IPS DF 4.7 (cell line): ENCODE measurements at regions not wholly inside any gene's neighbourhood (a gene's known extent, or its start where the extent isn't known, plus 50 kb on each side); places are given as distances from the start of the nearest gene placed in this dataset.
"Not testable (repeated sequence)": the region's sequence is repeated elsewhere in the genome, so short reads cannot be mapped to it uniquely, and the experiment has no call there.

Experiments
- DNase-seq: peaks from one replicate; pipeline ENCODE4 v3.0.0-alpha.2; 2013; ENCODE audit warnings: low spot score; ENCODE audit errors: extremely low read depth

DNA sequence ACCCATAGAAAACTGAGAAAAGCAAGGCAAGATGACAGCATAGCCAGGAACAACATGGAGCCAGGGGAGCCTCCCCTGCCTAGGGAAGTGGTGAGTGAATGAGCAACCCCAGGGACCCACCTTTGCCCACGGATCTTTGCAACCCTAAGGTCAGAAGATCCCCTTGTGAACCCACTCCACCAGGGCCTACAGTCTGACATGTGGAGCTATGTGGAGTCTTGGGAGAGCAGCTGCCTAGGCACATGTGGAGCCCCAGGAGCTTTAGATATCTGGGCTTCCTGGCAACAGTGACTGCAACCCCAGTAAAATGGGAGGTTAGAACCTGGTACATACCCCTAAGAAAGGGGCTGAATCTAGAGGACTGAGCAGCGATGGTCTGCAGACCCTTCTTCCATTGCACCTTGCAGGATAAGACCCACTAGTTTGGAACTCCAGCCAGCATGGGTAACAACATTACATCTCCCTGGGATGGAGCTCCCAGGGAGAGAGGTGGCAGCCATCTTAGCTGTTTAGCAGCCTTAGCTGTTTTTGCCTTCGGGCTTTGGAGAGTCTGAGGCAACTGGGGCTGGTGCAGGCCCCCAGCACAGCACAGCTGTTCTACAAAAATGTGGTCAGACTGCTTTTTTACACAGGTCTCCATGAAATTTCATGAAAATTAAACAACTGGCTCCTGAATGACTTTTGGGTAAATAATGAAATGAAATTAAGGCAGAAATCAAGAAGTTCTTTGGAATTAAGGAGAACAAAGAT, 104.7 kb upstream of the TRIM2 start:
- no peak for DNase-seq

DNA sequence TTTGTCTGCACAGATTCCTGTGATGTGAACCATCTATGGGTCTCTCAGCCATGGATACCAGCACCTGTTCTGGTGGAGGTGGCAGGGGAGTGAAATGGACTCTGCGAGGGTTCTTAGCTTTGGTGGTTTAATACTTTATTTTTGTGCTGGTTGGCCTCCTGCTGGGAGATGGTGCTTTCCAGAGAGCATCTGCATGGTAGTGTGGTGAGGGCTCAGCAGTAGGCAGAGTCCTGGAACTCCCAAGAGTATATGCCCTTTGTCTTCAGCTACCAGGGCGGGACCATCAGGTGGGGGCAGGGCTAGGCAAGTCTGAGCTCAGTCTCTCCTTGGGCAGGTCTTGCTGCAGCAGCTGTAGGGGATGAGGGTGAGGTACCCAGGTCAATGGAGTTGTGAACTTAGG, 97.5 kb upstream of the TRIM2 start:
- not testable (repeated sequence) for DNase-seq

DNA sequence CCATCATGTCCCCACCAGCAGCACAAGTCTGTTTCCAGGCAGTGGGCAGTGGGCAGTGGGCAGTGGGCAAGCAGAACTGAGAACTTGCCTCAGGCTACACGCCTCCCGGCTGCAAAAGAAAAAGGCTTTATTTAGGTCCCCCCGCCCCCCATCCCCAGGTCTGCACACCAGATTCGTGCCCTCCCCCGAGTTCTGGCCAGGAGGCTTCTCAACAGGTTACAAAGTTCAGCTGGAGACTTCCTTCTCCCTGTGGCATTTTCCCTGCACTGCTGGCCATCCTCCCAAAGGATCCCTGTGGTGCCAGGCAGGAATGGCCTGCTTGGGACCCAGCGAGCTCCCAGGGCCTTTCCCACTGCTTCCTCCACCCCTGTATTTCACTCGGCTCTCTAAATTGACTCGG, 97.0 kb upstream of the TRIM2 start:
- DNase-seq, result no peak

DNA sequence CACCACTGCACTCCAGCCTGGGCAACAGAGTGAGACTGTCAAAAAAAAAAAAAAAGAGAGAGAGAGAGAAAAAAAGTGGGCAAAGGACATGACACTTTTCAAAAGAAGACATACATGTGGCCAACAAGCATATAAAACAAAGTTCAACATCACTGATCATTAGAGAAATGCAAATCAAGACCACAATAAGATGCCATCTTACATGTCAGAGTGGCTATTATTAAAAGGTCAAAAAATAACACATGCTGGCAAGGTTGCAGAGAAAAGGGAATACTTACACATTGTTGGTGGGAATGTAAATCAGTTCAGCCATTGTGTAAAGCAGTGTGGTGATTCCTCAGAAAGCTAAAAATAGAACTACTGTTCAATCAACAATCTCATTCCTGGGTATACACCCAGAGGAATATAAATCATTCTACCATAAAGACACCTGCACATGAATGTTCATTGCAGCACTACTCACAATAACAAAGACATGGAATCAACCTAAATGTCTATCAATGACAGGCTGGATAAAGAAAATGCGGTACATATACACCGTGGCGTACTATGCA, 94.9 kb upstream of the TRIM2 start:
- no peak for DNase-seq

DNA sequence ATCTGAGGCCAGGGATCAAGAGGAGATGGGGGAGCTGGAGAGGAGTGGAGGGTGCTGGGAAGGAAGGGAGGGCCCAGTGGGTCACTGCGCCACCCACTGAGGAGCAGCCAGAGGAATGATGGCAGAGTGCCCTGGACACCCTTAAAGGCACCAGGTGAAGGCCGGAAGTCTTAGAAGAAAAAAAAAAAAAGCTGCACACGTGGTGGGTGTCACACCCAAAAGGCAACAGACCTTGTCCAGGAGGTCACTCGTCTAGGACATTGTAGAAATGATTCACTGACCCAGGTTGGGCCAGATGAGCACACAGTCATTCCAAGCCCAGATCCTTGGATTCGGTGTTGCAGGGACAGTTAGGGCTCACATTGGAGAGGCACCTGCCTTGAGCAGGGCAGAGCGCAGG, 93.5 kb upstream of the TRIM2 start:
- no peak for DNase-seq

DNA sequence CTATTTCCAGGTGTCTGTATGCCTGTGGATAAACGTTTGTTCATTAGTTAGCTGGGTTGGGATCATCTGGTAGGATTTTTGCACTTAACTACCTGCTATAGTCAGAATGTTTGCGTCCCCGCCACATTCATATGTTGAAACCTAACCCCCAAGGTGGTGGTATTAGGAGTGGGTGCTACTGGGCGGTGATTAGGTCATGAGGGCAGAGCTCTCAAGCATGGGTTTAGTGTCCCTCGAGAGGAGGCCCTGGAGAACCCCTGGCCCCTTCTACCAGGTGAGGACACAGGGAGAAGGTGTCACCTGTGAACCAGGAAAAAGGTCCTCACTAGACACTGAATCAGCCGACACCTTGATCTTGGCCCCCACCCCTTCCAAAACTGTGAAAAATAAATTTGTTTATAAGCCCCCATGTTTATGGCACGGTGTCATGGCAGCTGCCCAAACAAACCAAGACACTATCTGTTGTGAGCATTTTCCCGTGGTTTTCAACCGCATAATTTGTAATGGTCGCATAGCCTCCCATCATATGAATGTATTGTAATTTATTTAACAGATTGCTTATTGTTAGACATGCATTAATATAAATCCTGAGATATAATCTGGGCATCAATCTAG, 92.7 kb upstream of the TRIM2 start:
- no peak for DNase-seq

DNA sequence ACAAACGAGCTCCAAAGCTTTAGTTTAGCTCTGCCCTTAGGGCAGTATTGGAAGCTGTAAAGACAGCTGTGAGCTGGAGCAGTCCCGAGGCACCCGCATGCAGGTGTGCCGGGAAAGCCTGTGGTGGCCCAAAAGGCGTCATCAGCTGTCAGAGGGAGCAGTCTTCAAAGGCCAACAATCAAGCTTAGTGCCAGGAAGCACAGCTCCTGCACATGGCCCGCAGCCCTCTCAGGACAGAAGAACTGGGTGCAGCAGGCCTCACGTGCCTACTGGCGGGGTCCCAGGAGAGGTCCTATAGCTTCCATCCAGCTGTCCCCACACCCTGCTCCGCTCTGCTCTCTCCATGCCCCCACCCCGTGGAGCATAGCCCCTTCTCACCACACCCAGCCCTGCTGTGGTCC, 92.2 kb upstream of the TRIM2 start:
- DNase-seq, result no peak

DNA sequence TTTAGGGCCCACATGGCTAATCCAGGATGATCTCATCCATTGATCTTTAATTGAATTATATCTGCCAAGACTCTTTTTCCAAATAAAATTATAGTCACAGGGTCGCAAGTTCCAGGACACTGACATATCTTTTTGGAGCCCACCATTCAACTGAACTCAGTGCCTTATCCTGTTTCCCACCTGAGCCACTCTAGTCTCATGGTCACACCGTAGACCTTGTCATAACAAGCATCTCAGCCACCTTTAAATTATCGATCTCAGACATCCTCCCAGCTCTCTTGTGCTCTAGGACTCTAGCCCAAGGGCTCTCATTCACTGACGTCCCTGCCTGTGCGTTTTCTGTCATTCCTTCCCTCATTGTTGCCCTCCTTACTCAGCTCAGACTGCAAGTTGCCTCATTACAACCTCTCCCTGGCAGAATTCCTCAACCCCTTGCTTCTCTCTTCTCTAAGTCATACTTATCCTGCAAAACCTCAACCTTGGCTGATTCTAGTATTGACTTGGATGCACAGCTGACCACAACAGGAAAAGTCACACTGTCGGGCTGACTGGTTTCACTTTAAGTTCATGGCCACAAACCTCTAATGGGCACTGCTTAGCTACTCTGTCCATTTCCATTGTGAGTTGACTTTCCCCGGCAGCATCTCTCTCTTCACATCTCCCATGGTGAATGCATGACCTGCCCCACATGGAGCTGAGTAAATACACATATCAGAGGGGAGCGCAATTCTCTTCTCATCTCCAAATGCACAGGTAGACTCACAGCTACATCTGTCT, 91.0 kb upstream of the TRIM2 start:
- no peak for DNase-seq

DNA sequence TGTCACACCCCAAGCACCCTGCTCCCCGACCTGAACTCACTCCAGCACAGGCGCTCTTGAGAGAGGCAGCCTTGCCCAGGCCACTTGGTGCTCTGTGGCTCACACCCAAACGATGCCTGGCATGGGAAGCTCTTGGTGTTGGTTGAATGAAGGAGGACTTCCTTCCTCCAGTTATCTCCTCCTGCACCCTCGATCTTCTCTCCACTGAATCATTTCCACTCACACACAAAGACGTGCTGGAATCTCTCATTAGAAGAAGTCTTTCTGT, 90.5 kb upstream of the TRIM2 start:
- no peak for DNase-seq

DNA sequence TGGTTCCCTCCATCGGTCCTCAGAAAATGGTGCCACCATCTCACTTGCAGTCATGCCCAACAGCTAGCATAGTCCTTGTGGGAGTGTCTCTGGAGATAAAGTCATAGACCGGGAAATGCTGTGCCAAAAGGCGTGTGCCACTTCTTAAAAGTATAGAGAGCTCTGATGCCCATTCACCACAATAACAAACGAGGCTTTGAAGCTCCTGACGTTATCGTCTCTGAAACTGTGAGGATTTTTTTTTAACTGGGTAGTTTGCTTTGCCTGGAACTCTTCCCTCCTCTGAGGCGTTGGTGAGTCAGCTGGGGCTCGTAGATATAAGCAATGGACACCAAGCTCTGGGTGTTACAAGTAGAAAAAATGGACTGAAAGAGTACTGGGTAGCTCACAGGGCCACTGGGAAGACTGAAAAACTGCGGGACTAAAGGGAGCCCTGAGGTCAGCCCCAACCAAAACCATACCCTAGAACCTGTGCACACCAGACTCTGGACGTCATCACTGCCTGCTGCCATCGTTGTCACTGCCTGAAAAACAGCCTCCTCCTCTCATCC, 89.4 kb upstream of the TRIM2 start:
- no peak for DNase-seq

DNA sequence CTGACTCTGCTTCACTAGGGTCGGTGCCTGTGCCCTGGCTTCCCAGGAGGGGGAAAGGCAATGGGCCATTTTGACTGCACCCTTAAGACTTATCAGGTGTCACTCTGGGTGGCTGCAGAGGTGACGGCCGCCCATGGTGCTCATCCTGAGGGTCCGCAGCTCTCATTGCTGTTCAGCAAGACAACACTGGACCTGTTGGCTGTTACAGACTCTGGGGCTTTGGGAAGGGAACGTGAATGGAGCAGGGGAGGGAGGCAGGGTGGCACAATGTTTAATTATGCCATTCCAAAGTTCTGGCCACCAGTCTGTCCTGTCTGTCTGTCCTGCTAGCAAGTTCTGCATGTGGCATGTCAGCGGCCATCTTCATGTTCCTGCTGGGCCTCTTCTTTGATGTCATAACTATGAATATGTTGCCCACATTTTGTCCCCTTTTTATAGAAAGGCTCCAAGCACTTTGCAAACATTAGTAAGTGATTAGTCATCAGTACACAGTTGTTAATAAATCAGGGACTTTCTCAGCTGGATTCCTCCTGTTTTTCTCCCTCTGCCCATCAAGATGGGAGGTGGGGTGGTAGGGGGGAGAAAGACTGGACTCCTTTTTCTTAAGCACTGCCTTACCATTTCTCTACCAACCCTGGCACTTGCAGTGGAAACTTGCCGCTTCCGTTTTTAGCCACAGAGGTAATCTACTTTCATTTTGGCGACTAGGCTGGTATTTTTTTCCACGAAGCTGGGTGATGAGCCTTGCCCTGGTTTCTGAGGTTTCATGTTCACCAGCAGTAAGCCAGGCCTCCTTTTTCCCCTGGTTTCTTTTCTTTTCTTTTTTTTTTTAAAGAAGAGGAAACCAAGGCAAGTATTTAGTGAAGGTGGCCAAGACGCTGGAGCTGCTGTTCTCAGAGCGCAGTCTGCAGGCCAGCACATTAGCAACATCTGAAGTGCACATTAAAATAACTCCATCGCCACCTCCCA, 88.6 kb upstream of the TRIM2 start:
- DNase-seq, result no peak

DNA sequence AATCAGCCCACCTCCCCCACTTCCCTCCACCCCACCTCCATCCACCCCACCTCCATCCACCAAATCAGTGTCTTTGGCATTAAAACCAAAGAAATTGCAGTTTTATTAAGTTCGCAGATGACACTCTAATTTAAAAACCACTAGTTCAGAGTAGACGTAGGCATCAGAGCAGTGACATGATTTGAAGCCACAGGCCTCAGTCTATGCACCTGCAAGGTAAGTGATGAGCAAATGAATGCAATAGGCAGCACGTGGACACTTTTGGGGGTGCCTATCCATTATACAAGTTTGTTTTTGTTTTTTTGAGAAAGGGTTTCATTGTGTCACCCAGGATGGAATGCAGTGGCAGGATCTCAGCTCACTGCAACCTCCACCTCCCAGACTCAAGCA, 88.0 kb upstream of the TRIM2 start:
- DNase-seq, result no peak

DNA sequence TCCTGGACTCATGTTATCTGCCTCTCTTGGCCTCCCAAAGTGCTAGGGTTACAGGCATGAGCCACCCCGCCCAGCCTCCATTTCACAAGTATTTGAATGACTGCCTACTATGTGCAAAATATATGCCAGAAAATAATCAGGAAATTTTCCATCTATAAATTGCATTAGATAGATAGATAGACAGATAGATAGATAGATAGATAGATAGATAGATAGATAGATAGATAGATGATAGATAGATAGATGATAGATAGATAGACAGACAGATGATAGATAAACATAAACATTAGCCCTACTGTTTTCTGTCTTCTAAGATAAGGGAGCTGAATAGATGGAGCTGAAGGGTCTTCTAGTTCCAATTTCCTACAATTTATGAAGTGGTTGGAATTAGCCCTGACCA, 87.4 kb upstream of the TRIM2 start:
- no peak for DNase-seq

DNA sequence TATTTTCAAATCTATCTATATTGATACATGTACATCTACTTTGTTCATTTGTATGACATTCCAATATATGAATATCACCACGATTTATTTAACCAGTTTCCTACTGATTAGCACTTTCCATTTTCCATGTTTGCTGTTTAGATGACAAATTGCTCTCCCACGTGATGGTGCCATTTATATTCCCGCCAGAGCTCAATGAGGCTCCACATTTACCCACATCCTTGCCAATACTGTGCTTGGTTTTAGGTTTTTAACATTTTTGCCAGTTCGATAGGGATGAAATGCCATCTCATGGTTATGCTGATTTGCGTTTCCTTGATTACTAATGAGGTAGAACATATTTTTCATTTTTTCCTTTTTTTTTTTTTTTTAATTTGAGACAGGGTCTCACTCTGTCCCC, 86.7 kb upstream of the TRIM2 start:
- DNase-seq, result no peak

DNA sequence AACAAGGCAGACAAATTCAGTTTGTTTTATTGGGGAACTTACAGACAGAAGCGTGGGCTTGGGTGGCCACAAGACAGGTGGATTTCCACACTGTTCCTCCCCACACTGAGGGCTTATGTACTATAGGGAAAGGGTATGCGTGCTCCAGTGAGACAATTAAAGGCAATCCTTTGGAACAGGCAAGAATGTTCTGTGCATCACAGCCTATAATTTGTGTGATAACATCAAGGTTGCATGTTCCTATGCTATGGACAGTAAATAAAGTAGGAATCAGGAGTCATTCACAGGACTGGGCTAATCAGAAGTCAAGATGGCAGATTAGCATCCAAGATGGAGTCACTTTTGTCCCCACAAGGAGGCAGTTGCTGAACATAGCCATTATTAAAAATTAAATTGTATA, 84.6 kb upstream of the TRIM2 start:
- DNase-seq, result no peak

DNA sequence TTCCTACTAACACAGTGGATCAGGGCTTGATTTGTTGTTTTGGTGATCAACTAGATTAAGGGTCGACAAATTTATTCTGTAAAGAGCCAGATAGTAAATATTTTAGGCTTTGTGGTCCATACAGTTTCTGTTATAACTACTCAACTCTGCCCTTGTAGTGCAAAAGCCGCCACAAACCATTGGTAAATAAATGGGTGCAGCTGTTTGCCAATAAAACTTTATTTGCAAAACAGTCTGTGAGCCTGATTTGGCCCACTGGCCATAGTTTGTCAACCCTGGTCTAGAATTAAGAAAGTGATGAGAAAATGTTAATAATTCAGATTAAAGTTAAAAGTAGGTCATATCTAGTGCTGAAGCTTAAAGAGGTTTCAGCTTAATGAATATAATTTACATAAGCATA, 84.0 kb upstream of the TRIM2 start:
- no peak for DNase-seq

DNA sequence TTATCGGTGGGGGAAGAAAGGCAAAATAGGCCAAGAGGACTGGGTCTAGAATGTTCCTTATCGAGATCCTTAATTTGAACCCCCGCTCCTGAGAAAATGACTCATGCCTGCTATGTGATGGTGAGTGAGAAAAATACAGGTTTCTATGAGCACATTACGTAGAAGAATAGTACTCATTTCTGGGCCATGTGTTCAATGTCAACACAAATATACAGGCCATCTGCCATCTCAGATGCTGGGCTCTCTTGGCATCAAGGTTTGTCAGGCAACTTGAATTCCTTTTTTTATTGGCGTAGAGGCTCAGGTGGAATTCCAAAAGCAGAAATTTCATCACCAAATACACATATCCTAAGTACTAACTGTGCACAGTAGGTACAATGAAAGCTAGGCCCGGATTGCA, 81.4 kb upstream of the TRIM2 start:
- no peak for DNase-seq

DNA sequence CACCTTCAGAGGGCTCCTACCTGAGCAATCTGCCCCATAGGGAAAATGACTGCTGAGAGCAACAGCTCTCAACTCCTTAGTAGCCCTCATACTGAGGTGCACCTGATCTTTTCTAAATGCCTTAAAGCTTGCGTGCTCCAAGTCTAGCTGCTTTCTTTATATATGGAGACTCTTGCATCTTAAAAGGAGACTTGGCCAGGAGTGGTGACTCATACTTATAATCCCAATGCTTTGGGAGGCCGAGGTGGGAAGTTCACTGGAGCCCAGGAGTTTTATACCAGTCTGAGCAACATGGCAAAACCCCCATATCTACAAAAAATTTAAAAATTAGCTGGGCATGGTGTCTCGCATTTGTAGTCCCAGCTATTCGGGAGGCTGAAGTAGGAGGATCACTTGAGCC, 78.1 kb upstream of the TRIM2 start:
- no peak for DNase-seq

DNA sequence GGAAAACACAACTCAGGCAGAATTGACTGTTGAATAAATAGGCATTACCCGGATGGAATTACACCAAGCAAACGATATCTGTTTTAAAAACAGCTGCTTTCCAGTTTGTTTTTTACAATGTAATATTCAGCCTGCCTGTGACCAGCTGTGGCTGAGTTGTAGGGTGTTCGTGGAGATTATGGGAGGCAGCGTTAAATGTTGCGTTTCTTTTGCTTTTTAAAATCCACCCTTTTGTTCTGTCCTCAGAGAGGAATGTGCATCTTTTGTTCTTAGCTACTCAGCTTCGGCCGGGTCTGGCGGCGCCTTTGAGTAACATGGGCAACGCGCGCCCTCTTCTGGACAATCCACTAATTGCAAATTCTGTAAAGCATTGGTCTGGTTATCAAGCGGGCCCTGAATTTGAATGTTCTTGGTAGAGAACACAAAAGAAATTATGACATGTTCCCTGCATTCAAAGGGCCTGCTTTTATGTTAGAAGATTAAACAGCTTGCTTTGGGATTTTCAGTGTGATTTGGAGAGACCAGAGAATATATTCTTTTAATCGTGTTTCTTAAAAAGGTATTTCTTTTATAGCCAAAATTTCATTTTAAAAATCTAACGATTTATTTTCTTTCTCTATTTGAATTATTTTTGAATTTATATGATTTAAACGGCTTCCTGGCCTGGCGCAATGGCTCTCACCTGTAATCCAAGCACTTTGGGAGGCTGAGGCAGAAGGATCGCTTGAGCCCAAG, 76.3 kb upstream of the TRIM2 start:
- peak; percentile 71 for DNase-seq

DNA sequence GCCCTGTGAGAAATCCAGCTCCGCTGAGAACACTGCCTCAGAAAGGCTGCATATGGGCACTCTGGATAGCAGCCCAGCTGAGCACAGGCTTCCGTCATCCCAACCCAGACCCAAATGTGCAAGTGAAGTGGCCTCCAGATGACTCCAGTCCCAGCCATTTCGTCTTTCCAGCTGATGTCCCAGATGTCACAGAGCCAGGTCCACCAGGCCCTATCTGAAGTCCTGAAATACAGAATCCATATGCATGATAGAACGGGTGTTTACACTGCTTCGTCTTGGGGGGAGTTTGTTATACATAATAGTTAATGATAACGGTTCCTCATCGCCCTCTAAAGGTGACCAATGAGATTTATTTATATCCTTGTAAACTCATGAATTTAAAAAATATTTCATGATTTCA, 72.6 kb upstream of the TRIM2 start:
- no peak for DNase-seq

DNA sequence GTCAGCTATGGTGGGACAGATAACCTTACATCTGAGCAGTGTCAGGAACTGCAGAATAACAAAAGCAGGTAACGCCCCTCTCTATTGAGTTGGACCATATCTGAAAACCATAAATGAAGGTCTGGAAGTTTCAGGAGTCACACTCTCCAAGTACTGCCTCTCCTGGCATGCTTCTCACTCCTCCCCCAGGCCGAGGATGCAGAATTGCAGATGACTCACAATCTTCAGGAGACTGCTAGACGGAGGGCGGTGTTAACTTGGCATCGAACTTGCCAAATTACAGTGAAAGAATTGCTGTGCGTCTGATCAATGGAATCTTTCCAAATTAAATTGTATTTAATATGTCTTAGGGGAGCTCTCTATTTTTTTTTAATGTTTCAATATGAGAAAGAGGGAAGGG, 67.1 kb upstream of the TRIM2 start:
- no peak for DNase-seq
